ELR (cell line): ENCODE measurements at regions not wholly inside any gene's neighbourhood (a gene's known extent, or its start where the extent isn't known, plus 50 kb on each side); places are given as distances from the start of the nearest gene placed in this dataset.

ENCODE experiments used
- DNase-seq: peaks from one replicate; pipeline ENCODE4 v3.0.0-alpha.2; 2015; ENCODE audit warnings: low read depth

DNA sequence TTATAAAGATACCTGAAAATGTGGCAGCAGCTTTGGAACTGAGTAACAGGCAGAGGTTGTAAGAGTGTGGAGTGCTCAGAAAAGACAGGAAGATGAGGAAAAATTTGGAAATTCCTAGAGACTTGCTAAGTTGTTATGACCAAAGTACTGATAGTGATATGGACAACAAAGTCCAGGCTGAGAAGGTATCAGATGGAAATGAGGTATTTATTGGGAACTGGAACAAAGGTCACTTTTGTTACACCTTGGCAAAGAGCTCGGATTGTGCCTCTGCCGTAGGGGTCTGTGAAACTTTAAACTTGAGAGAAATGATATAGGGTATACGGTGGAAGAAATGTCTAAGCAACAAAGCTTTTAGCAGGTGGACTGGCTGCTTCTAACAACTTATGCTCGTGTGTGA, 419.9 kb downstream of the PCDH17 start:
- DNase-seq: no peak

DNA sequence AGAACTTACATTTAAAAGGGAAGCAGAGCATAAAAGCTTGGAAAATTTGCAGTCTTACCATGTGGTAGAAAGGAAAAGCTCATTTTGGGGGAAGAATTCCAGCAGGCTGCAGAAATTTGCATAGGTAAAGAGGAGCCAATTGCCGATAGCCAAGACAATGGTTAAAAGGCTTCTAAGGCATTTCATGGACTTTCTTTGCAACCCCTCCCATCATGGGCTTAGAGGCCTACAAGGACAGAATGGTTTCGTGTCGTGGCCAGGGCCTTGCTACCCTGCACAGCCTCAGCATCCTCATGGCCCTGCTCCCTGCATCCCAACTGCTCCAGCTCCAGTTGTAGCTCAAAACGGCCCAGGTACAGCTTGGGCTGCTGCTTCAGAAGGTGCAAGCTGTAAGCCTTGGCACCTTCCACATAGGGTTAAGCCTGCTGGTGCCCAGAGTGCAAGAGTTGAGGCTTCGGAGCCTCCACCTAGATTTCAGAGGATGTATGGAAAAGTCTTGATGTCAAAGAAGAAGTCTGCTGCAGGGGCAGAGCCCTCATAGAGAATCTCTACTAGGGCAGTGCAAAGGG, 420.3 kb downstream of the PCDH17 start:
- no peak for DNase-seq

DNA sequence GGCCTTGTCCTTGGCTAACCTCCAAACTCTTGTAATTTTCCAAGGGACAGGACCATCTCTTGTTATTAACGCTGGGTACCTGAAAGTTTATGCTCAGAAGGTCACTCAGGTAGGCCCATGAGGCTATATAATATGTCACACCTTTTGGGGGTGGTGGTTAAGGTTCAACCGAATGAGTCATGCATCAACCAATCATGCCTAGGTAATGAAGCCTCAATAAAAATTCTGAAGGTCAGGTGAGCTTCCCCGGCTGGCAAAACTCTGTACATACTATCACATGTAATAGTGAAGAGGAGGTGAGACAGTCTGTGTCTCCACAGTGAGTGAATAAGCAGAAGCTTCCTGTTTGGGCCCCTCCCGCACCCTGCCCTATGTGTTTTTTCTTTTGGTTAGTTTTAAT, 424.9 kb downstream of the PCDH17 start:
- DNase-seq: no peak

DNA sequence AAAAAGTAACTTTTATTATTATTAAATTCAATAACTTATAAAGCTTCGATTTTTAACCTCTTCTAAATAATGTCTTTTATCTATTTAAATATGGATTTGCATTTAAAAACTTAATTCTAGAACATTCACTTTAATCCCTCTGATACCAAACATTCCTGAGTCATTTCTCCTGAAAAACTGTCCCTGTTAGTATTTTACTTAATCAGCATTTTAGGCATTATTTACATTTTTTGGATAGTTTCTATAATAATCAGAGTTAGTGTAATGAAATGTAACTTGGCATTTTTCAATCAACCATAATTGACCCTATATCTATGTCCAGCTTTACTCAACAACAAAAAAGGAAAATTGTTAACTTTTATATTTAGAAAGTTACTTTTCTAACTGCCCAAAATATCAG, 428.1 kb downstream of the PCDH17 start:
- no peak for DNase-seq

DNA sequence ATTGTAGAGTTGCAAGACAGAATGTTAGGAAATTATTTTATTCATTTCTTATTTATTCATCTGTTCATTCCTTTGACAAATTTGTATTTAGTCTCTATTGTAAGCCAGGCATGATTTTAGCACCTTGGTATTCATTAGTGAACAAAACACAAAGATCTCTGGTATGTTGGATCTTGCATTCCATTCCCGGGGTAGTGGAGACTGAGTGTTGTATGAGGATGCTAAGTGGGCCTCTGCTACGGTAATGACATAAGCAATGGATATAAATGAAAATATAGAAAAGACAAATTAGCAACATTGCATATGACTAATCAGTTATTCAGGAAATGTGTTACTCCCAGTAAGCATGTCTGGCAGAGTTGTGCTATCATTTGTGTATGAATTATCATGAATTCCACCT, 449.3 kb downstream of the PCDH17 start:
- DNase-seq: no peak

DNA sequence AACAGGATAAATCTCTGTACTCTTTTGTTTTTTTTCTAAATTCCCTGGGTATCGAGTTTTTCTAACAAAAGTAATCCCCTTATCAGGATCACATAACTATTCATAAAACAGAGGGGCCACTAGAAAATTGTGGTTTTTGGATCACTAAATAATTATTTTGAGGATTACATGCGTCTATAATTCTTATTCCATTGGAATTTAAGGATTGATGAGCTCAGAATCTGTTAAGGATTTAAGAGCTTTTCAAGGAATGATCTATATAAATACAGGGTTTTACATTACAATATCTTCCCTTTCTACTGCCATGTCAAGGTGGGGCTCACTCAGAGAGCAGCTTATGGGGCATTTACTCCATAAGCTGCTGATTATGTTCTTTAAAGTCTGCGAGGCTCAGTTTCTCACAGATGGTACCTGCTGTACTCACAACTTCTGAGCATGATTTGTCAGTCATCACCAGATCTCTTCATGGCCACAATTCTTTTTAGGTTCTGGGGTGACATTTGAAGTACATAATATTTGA, 449.8 kb downstream of the PCDH17 start:
- no peak for DNase-seq

DNA sequence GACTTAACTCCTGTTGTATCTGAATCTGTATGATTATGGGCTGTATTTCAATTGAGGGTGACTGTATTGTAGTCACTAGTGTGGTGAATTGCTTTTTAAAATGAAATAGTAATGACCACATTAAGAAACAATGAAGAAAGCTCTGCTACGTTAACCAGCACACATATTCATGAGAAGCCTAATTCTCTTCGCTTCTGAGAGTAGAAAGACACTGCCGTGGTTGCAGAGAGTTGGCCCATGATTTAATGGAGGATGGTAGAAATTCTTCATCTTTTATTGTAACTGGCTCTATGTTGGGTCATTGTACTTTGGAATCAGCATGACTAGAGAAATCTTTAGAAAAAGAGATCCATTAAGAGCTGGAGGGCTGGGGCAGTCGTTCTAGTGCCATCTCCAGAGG, 451.5 kb downstream of the PCDH17 start:
- DNase-seq: no peak

DNA sequence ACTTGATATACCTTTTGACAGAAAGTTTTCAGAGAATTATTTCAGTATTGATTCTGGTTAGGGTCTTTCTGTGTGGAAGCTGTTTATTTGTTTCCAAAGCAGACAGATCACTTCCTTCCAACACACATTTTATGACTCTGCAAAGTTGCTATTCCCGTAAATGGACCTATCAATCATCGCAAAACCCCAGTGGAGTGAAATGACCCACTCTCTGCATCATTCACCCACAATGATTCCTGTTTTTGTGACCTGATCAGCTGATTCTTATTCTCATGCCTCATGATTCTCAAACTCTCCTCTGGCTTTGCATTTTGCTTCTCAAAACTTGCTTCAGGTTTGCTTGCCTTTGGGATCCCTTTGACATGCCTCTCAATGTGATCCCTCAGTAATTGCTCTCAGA, 453.7 kb downstream of the PCDH17 start:
- no peak for DNase-seq

DNA sequence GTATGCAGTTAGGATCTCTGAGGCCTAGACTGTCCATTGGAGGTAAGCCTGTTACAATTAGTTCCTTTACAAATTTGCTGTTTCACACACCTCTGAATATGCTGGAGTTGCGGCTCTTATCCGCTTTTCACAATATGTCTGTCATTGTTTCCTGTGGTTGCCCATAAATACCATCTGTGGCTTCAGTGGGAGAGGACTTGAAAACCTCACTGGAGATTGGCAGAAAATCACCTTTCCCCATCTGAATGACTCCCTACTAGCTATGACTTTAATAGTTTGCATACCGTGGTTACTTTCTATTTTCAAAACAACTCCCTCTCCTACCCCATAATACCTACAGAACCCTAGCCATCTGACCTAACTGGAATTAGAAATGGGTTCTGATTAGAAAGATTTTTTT, 454.3 kb downstream of the PCDH17 start:
- DNase-seq: no peak

DNA sequence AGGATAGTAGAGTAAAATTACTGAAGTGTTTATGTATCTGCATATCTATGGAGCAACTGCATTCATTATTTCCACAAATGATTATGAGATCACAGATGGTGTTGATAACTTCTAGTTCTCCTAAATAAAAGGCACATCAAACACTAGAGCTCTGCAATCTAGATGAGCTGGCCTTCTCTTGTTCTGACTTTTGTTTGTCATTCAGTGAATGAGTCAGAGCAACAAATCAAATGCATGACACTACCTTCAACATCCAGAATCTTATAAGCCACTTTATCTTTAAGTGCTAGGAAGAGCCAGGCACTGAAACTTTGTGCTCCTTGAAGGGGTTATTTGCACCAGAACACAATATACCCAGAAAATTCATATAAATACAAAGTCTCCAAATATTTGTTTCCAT, 456.0 kb downstream of the PCDH17 start:
- DNase-seq: no peak

DNA sequence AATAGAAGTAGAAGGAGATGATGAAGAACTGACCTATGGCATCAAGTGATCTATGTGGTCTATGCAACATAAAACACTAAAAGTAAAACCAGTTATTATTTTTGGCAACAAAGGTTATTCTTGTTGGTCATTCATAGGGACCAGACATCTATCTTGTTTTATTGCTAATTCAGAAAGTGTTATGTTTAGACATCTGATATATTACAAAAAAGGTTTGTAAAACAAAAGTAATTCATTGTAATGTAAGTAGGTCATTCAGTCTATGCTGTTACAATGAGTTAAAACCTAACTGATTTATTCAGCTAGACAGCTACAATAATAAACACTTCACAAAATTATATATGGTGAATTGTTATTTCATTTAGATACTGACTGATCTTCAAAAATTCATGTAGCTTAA, 461.9 kb downstream of the PCDH17 start:
- no peak for DNase-seq

DNA sequence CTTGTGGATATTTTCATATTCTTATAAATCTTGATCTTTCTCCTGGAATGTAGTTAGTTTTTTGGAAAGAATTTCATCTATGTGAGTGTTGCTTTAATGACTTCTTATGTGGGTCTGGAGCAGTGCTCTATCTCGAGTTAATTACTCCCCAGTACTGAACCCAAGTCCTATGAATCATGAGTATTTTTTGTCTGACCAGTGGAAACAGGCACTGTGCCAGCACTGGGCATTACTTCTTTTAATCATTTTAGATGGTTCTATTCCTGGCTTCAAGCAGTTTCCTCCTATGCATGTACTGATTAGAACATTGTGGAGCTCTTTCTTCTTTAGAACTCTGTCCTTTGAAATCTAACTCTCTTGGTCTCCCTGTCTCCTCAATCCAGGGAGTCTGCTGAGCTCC, 466.3 kb downstream of the PCDH17 start:
- DNase-seq: no peak

DNA sequence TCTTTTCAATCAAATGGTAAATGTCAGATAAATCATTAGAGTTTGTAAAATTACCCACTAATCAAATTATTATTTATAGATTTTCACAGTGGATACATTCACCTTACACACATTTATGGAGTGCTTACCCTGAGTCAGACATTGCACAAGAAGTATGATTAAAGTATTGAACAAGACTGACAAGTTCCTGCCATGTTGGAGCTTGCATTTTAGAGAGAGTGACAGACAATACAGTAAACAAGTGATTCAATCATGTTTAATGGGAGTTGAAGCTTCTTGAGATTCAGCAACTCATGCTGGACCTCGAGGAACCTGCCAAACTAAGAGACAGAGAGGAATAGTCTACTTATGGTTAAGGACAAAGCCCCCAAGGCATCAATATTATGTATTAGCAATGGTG, 487.8 kb downstream of the PCDH17 start:
- DNase-seq: no peak

DNA sequence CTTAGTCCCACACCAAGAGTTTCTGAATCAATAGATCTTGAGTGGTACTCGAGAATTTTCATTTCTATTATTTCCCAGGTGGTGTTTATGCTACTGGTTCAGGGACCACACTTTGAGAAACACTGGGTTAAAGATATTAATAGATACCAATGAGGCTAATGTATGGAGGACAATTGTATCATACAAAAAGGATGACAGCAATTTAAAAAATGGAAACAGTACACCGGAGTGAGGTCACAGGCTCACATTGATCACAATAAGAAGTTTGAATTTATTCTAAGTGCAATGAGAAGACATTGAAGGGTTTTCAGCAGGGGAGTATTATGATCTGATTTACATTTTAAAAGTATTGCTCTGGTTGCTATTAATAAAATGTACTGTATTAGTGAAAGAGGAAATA, 488.3 kb downstream of the PCDH17 start:
- DNase-seq: no peak

DNA sequence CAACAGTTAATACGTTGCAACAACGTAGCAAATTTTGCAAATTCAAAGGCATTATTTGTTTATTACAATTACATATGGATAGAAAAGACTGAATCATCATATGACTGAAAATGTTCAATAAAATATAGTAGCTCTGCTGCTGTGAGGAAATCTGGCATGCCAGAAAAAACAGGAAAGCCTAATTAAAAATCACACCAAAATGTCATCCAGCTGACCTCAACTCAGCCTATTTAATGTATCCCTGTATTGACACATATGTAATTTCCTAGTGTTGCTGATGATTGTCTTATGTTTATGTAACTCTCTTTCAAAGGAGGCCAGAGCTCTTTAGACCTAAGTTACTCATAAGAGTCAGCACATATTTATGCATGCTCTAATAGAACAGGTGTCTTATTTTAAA, 495.0 kb downstream of the PCDH17 start:
- no peak for DNase-seq

DNA sequence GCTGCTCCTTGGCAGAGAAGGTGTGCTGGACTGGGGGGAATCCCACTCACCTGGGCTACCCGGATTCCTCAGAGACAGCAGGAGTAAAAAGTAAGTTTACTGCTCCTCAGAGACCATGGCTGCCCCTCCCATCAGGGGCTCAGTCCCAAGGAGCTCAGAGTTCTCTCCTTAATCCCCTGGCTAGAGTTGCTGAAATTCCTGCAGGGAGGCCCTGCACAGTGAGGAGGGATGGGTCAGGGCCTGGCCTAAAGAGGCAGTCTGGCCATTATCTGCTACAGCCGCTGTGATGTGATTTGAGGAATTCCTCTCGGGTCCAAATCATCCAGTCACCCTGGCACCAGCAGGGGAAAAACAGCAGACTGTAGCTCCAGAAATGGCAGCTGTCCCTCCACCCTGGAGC, 502.5 kb downstream of the PCDH17 start:
- DNase-seq: no peak

DNA sequence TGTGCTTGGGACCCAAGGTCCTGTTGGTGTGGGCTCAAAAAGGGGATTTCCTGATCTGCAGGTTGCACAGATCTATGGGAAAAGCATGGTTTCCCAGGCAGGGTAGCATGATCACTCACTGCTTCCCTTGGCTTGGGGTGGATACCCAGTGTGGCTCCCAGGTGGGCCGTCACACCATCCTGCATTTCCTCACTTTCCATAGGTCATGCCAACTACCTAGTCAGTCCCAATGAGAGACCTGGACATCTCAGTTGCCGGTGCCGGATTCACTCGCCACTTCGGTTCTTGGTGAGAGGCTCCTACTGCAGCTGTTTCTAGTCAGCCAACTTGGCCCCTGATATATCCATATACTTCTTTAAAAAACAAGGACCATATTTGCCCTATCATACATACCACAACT, 503.0 kb downstream of the PCDH17 start:
- DNase-seq: no peak

DNA sequence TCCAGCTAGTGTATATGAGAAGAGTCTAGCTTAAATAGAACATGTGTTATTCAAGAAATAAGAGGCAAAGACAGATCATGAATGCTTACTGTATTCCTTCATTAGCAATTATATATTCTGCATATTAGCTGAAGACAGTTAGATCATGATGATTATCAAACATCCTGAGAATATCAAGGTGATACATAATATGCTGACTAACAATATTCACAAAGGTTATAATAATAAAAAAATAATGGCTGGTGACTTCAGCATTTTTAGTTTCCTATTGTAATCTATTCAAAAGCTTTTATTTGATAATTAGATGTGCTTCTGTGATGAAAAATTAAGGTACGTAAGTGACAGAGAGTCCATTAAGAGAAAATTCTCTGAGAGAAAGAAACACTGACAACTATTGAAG, 511.4 kb downstream of the PCDH17 start:
- DNase-seq: no peak

DNA sequence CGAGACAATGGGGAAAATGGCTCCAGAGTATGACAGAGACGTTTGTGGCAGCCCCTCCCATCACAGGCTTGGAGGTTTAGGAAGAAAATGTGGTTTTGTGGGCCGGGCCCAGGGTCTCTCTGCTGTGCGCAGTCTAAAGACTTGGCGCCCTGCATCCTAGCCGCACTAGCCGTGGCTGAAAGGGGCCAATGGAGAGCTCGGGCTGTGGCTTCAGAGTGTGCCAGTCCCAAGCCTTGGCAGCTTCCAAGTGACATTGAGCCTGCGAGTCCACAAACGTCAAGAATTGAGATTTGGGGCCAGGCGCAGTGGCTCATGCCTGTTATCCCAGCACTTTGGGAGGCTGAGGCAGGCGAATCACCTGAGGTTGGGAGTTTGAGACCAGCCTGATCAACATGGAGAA, 513.1 kb downstream of the PCDH17 start:
- no peak for DNase-seq

DNA sequence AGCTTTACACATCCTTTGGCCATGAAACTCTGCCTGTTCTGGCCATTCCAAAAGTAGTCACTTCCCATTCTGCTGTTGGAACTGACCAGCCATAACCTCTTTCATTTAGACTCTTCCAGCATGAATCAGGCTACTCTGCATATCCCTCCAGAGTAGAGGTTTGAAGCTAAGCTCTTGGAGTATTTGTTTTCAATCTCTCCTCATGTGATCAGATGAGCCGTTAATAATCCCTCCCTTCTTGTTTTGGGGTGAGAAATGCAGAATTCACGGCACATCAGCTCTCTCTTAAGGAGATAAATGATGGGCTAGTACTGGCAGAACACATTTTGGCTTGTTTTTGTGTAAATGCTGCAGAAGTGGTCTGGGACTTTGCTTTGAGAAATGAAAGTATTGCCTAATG, 519.9 kb downstream of the PCDH17 start:
- no peak for DNase-seq

DNA sequence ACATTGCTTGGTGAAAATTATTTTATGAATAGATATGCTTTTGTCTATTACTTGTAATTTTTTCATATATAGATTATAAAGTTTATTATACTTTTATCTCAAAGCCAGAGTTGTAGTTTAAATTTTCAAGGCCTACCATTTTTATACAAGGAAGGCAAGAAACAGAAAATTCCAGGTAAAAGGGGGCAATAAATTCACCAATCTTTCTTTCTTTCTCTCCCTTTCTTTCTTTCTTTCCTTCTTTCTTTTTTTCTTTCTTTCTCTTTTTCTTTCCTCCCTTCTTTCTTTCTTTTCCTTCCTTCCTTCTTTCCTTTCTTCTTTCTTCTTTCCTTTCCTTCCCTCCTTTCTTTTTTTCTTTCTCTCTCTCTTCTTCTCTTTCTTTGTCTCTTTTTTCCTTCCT, 529.4 kb downstream of the PCDH17 start:
- DNase-seq: no peak

DNA sequence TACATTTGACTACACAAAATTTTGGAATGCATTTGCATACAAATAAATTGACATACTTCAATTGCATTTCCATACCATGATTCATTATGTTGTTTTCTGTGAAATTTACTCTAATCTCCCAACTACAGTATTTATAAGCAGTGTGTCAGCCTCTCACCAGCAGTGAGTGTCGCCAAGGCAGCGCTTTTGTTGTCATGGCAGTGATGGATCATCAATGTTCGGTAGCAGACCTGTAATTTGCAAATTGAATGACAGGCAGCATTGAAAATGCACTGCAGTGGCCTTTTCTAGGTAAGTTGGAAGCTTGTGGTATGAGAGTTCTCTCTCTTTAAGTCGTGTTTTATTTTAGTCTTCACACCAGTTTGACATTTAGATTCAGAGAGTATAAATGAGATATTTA, 534.1 kb downstream of the PCDH17 start:
- no peak for DNase-seq

DNA sequence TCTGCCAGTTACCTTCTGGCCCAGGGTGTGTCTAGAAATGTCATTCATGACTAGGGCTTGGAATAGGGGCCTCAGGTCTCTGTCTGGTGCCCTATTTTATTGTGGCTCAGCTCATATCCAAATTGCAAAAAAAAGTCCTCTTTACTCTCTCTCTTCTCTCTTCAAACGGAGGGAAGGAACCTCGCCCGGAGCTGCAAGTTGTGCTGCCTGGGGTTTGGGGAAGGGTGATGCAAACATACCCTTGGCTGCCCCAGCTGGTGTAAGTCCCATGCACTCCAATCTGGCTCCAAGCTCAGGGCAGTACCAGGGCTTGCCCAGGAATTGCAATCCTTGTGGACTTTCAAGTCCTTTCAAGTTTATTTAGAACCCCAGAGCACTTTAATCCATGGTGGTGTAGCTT, 549.6 kb downstream of the PCDH17 start:
- no peak for DNase-seq

DNA sequence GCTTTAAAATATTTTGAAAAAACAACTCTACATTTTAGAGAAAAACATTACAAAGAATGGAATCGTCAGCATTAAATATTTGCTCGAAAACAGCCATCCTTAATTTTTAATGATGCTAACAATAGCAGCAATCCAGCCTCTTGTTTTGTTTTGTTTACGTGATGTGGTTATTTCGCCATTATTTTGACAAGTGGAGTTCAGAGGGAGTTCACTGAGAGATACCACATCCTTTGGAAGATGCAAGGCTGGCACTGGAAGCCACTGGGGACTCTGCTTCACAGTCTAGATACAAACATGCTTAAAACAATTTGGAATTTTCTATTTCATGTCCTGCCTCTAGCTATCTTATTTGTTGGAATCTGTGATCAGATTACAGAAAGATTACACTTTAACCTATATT, 556.3 kb downstream of the PCDH17 start:
- no peak for DNase-seq

DNA sequence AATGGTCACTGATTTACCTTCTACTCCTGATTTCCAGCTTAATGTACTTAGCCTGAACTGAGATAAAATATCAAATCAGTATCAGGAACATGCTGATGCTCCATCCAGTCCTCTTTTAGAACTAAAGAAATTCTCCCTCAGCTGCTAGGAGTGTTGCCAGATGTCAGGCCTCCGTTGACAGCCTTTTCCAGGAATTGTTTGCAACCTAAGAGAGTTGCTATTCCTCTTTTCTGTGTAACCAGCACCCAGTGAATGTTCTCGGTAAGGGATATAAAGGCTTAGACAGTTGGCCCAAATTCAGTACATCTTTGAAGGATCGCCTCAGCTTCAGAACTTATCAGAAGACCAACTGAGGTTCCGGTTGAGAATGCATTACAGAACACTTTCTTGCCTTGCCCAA, 559.0 kb downstream of the PCDH17 start:
- DNase-seq: no peak
